GM12878 (cell line): ENCODE measurements at regions not wholly inside any gene's neighbourhood (a gene's known extent, or its start where the extent isn't known, plus 50 kb on each side); places are given as distances from the start of the nearest gene placed in this dataset.

Source experiments
- ATAC-seq: fragments of 200-7000 bp; cut with Tn5 transposase; 3 replicates; pipeline ENCODE4 v1.9.1; 2020; ENCODE audit warnings: mild to moderate bottlenecking, moderate library complexity
- BruUV-seq: library from RNA; stranded (reverse); fragments of 400-500 nt; replicated peaks from 2 replicates; lab custom pipeline; 2021; lab: Mats Ljungman, UMichigan
- CTCF ChIA-PET: fragments of 300-600 bp; sonication (Branson Sonifier 250); formaldehyde crosslinking; extraction: SDS; loops from one replicate; lab custom pipeline; 2021; ENCODE audit warnings: inconsistent platforms; lab: Yijun Ruan, JAX
- POLR2A ChIA-PET: fragments of 350-600 bp; formaldehyde crosslinking; extraction: SDS; loops from one replicate; lab custom pipeline; 2021; ENCODE audit warnings: inconsistent platforms; lab: Charles Lee
- RAD21 ChIA-PET: fragments of 300-600 bp; sonication (Branson Sonifier 250); formaldehyde crosslinking; loops from one replicate; lab custom pipeline; 2023; ENCODE audit warnings: antibody characterized with exemption; ENCODE audit not compliant: unreplicated experiment; lab: Charles Lee
- SMC1A ChIA-PET: fragments of 300-600 bp; sonication (Branson Sonifier 250); formaldehyde crosslinking; loops from one replicate; lab custom pipeline; 2023; ENCODE audit not compliant: unreplicated experiment, uncharacterized antibody; lab: Charles Lee
- DNase-seq: peaks from one replicate; pipeline ENCODE4 v3.0.0-alpha.2; 2011; ENCODE audit warnings: low read depth, low spot score
- FAIRE-seq: peaks from 3 replicates; lab custom pipeline; 2011; peaks lifted over from hg19 to GRCh38; lab: Jason Lieb, UNC
- H2AFZ ChIP-seq: 2 replicates; pipeline ENCODE4 v1.6.0; 2011; ENCODE audit warnings: low read depth, low read length, control low read depth; ENCODE audit not compliant: control insufficient read depth
- H3K27ac ChIP-seq: 2 replicates; pipeline ENCODE4 v1.5.1; 2011; ENCODE audit warnings: control low read depth; ENCODE audit not compliant: control insufficient read depth, insufficient read depth
- H3K27me3 ChIP-seq, 2 experiments: replicated peaks in 1 of 2; 2 replicates each; pipeline versions ENCODE4 v1.6.0 to v1.6.1; 2011; ENCODE audit warnings: low read length in 1 of 2; ENCODE audit not compliant: control insufficient read depth in 2 of 2, insufficient read depth in 2 of 2
- H3K36me3 ChIP-seq, 2 experiments: 2 replicates each; pipeline ENCODE4 v1.5.1; 2011; ENCODE audit warnings: low read length in 1 of 2; ENCODE audit not compliant: control insufficient read depth in 2 of 2, insufficient read depth in 2 of 2
- H3K4me1 ChIP-seq: 2 replicates; pipeline ENCODE4 v1.6.1; 2011; ENCODE audit warnings: mild to moderate bottlenecking, low read length, moderate library complexity, mixed read lengths; ENCODE audit not compliant: control insufficient read depth, insufficient read depth
- H3K4me2 ChIP-seq: 2 replicates; pipeline ENCODE4 v1.6.0; 2011; ENCODE audit warnings: control low read depth; ENCODE audit not compliant: control insufficient read depth, insufficient read depth
- H3K4me3 ChIP-seq: fragments of 200-600 bp; sonication (generic); 2 replicates; pipeline ENCODE4 v1.5.1; 2016
- H3K79me2 ChIP-seq: 2 replicates; pipeline ENCODE4 v1.6.0; 2011; ENCODE audit warnings: low read length; ENCODE audit not compliant: control insufficient read depth, insufficient read depth
- H3K9ac ChIP-seq: 2 replicates; pipeline ENCODE4 v1.8.0; 2011; ENCODE audit warnings: low read length, control low read depth, mixed read lengths; ENCODE audit not compliant: control insufficient read depth, insufficient read depth
- H3K9me3 ChIP-seq: replicated peaks from 3 replicates; pipeline ENCODE4 v1.5.1; 2011; ENCODE audit warnings: mild to moderate bottlenecking, low read length; ENCODE audit not compliant: control insufficient read depth, insufficient read depth
- H4K20me1 ChIP-seq: 2 replicates; pipeline ENCODE4 v1.6.0; 2011; ENCODE audit not compliant: control insufficient read depth, insufficient read depth
- BMI1 ChIP-seq: fragments of 450-650 bp; IDR thresholded peaks from 2 replicates; pipeline ENCODE4 v1.6.1; 2016; ENCODE audit warnings: mild to moderate bottlenecking, moderate library complexity, borderline replicate concordance
- BRCA1 ChIP-seq: IDR thresholded peaks from 2 replicates; pipeline ENCODE4 v1.6.1; 2011; ENCODE audit warnings: low read depth, low read length, improper control_type of control experiment
- CBX5 ChIP-seq: sonication (generic); IDR thresholded peaks from 2 replicates; pipeline ENCODE4 v1.6.1; 2016; ENCODE audit warnings: low read depth, moderate library complexity, mild to moderate bottlenecking, inconsistent platforms
- CREB1 ChIP-seq: IDR thresholded peaks from 2 replicates; pipeline ENCODE4 v1.6.1; 2012; ENCODE audit warnings: low read depth, mild to moderate bottlenecking, inconsistent platforms
- CREM ChIP-seq: IDR thresholded peaks from 2 replicates; pipeline ENCODE4 v1.6.1; 2014; ENCODE audit warnings: antibody characterized with exemption, low read depth
- EED ChIP-seq: sonication (generic); IDR thresholded peaks from 2 replicates; pipeline ENCODE4 v1.6.1; 2016; ENCODE audit warnings: antibody characterized with exemption, low read depth
- GABPA ChIP-seq: IDR thresholded peaks from 2 replicates; pipeline ENCODE4 v1.6.1; 2014; ENCODE audit warnings: antibody characterized with exemption, low read depth, mild to moderate bottlenecking, inconsistent platforms
- JUND ChIP-seq: IDR thresholded peaks from 2 replicates; pipeline ENCODE4 v1.6.1; 2012; ENCODE audit warnings: low read depth, mild to moderate bottlenecking, low read length, improper control_type of control experiment, moderate library complexity
- KLF5 ChIP-seq: fragments of 450-650 bp; IDR thresholded peaks from 2 replicates; pipeline ENCODE4 v1.6.1; 2014; ENCODE audit warnings: mild to moderate bottlenecking; ENCODE audit not compliant: partially characterized antibody
- NR2C2 ChIP-seq: IDR thresholded peaks from 2 replicates; pipeline ENCODE4 v1.6.1; 2011; ENCODE audit warnings: borderline replicate concordance, low read depth; ENCODE audit not compliant: control insufficient read depth, insufficient read length
- PAX8 ChIP-seq: fragments of 450-650 bp; IDR thresholded peaks from 2 replicates; pipeline ENCODE4 v1.6.1; 2017; ENCODE audit warnings: mild to moderate bottlenecking, moderate library complexity
- PML ChIP-seq: IDR thresholded peaks from 2 replicates; pipeline ENCODE4 v1.6.1; 2012; ENCODE audit warnings: low read length, inconsistent platforms
- RAD51 ChIP-seq: fragments of 450-650 bp; IDR thresholded peaks from 2 replicates; pipeline ENCODE4 v1.6.1; 2016; ENCODE audit warnings: moderate library complexity, mild to moderate bottlenecking, inconsistent platforms
- RCOR1 ChIP-seq: conservative IDR thresholded peaks from 2 replicates; pipeline ENCODE4 v1.6.1; 2012; ENCODE audit warnings: low read depth, low read length, improper control_type of control experiment
- SMC3 ChIP-seq: IDR thresholded peaks from 2 replicates; pipeline ENCODE4 v1.6.1; 2011; ENCODE audit warnings: low read length, improper control_type of control experiment, borderline replicate concordance
- SPI1 ChIP-seq: IDR thresholded peaks from 2 replicates; pipeline ENCODE4 v1.6.1; 2011; ENCODE audit warnings: low read depth, mild to moderate bottlenecking, low read length, moderate library complexity, borderline replicate concordance; ENCODE audit not compliant: insufficient read depth
- SREBF2 ChIP-seq: IDR thresholded peaks from 2 replicates; pipeline ENCODE4 v1.6.1; 2012; ENCODE audit warnings: mild to moderate bottlenecking, low read length
- TBL1XR1 ChIP-seq: IDR thresholded peaks from 2 replicates; pipeline ENCODE4 v1.6.1; 2012; ENCODE audit warnings: low read depth, low read length, improper control_type of control experiment
- ZNF622 ChIP-seq: fragments of 450-650 bp; IDR thresholded peaks from 2 replicates; pipeline ENCODE4 v1.6.1; 2017; ENCODE audit warnings: mild to moderate bottlenecking, inconsistent platforms
- WGBS: methylation state at CpG from one replicate; pipeline ENCODE4 v1.1.6; 2016; ENCODE audit warnings: low lambda C conversion rate; ENCODE audit not compliant: insufficient replicate concordance, insufficient coverage; ENCODE audit errors: missing lambda C conversion rate; 5-methylcytosine and 5-hydroxymethylcytosine counted together
- in situ Hi-C: fragments of 300-500 bp; cut with MboI; formaldehyde crosslinking; loops from 9 replicates; pipeline ENCODE4 v1.14.3; 2018; ENCODE audit warnings: mixed read lengths
- intact Hi-C: fragments of 100-400 bp; cut with micrococcal nuclease; formaldehyde crosslinking; loops from one replicate; pipeline ENCODE4 v1.14.2; 2022; ENCODE audit not compliant: unreplicated experiment
- TF ChIP-seq, protein P1 (sequence below): IDR thresholded peaks from 2 replicates; pipeline ENCODE4 v1.6.1; 2011; ENCODE audit warnings: borderline replicate concordance, low read depth, mild to moderate bottlenecking, moderate library complexity, low read length; ENCODE audit not compliant: insufficient read depth, poor library complexity, severe bottlenecking

- Histone ChIP-seq H3K79me2 (no peaks in the 10 kb centered on the region), H3K27ac (no peak overlapping the region), H3K4me2 (no peak overlapping the region), H3K9ac (no peak overlapping the region), H3K36me3 (no peaks in the 10 kb centered on the region), H3K9me3 (no peaks in the 10 kb centered on the region; the same call in 2 of the 3 replicates), H2AFZ (no peak overlapping the region), H3K4me3 (no peak overlapping the region), H3K4me1 (no peaks in the 10 kb centered on the region), H4K20me1 (no peaks in the 10 kb centered on the region), H3K27me3 (no peaks in the 10 kb centered on the region)
- DNase-seq: no peak
- TF ChIP-seq JUND (no peak), BMI1 (no peak), CBX5 (no peak), CREM (no peak), CREB1 (no peak), RAD51 (no peak), SMC3 (no peak), GABPA (no peak), EED (no peak), NR2C2 (no peak), ZNF622 (no peak), PAX8 (no peak), SREBF2 (no peak), RCOR1 (no peak), KLF5 (no peak), PML (no peak), BRCA1 (no peak), TBL1XR1 (no peak), SPI1 (no peak)
- TF ChIP-seq, protein P1, sequence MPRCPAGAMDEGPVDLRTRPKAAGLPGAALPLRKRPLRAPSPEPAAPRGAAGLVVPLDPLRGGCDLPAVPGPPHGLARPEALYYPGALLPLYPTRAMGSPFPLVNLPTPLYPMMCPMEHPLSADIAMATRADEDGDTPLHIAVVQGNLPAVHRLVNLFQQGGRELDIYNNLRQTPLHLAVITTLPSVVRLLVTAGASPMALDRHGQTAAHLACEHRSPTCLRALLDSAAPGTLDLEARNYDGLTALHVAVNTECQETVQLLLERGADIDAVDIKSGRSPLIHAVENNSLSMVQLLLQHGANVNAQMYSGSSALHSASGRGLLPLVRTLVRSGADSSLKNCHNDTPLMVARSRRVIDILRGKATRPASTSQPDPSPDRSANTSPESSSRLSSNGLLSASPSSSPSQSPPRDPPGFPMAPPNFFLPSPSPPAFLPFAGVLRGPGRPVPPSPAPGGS: no peak
- in situ Hi-C loops (no loop called here), intact Hi-C loops (no loop called here)
- RAD21 ChIA-PET: no interaction called here
- SMC1A ChIA-PET: no interaction called here
- POLR2A ChIA-PET: no interaction called here
- BruUV-seq: no TSS peak
- ATAC-seq: no peak
- under 1% methylated on average over 6 of the region's 6 CpGs for WGBS
- FAIRE-seq: no peak
- CTCF ChIA-PET: no interaction called here
Observed at GRCh38 chrX:531611-531936, 99.0 kb upstream of the SHOX start.
